Thymus (tissue), 11 donors: ENCODE measurements at regions not wholly inside any gene's neighbourhood (a gene's known extent, or its start where the extent isn't known, plus 50 kb on each side); places are given as distances from the start of the nearest gene placed in this dataset.

Experiments
- DNase-seq, 9 donors: peaks; one replicate each; pipeline ENCODE4 v3.0.0-alpha.2; 2013; ENCODE audit warnings: low spot score in 9 of 9, low read depth in 6 of 9, missing footprints in 1 of 9
- H3K27ac ChIP-seq, 2 donors: one replicate each; pipeline ENCODE4 v1.5.1; 2013; ENCODE audit warnings: control low read depth in 1 of 2, low read depth in 1 of 2, low read length in 1 of 2, mild to moderate bottlenecking in 1 of 2, moderate library complexity in 1 of 2
- H3K27me3 ChIP-seq, 2 donors: one replicate each; pipeline ENCODE4 v1.5.1; 2013; ENCODE audit warnings: low read length in 1 of 2; ENCODE audit not compliant: control insufficient read depth in 2 of 2, insufficient read depth in 1 of 2
- H3K36me3 ChIP-seq, 2 donors: one replicate each; pipeline ENCODE4 v1.5.1; 2013; ENCODE audit warnings: low read length in 1 of 2, mild to moderate bottlenecking in 1 of 2, moderate library complexity in 1 of 2; ENCODE audit not compliant: control insufficient read depth in 2 of 2, insufficient read depth in 2 of 2
- H3K4me1 ChIP-seq, 2 donors: one replicate each; pipeline ENCODE4 v1.5.1; 2013; ENCODE audit warnings: low read length in 2 of 2; ENCODE audit not compliant: control insufficient read depth in 2 of 2, insufficient read depth in 2 of 2
- H3K4me3 ChIP-seq, 2 donors: one replicate each; pipeline ENCODE4 v1.5.1; 2013; ENCODE audit warnings: low read length in 2 of 2, control low read depth in 1 of 2, mild to moderate bottlenecking in 1 of 2
- H3K9me3 ChIP-seq, 2 donors: one replicate each; pipeline ENCODE4 v1.5.1; 2013; ENCODE audit warnings: low read length in 1 of 2, mild to moderate bottlenecking in 1 of 2; ENCODE audit not compliant: control insufficient read depth in 2 of 2, insufficient read depth in 1 of 2
- WGBS: extraction: QIAGEN DNeasy Blood & Tissue Kit; methylation state at CpG from one replicate; pipeline ENCODE4 v1.1.7; 2013; 5-methylcytosine and 5-hydroxymethylcytosine counted together
- donor health status: healthy.

- H3K9me3 ChIP-seq = no peaks in the 10 kb centered on the region
- H3K36me3 ChIP-seq = no peaks in the 10 kb centered on the region
- no peak for DNase-seq
- WGBS = 3% methylated on average over 18 of the region's 18 CpGs
- peak overlapping the region; percentile 68 to 97 for H3K4me3 ChIP-seq
- peak overlapping the region in 1 of 2 donors; percentile 97 for H3K27ac ChIP-seq
- H3K27me3 ChIP-seq = no peaks in the 10 kb centered on the region
- H3K4me1 ChIP-seq = peaks cover 10 to 13% of the 10 kb centered on the region in 2 donors
These were observed 383.8 kb downstream of the ZFHX3 start for GRCh38 chr16:72664056-72664508.

- Histone ChIP-seq H3K36me3 (no peaks in the 10 kb centered on the region), H3K27me3 (no peaks in the 10 kb centered on the region), H3K9me3 (no peaks in the 10 kb centered on the region), H3K4me1 (peaks cover 17 to 19% of the 10 kb centered on the region in 2 donors), H3K27ac (peak overlapping the region in 1 of 2 donors; percentile 87), H3K4me3 (no peak overlapping the region)
- DNase-seq = peak in 2 of 9 donors; percentile 3 to 19
- 96% methylated on average over 5 of the region's 5 CpGs for WGBS
These were observed 388.8 kb downstream of the ZFHX3 start for GRCh38 chr16:72658888-72659717.

- peak overlapping the region; percentile 20 to 87 for H3K27ac ChIP-seq
- DNase-seq = peak; percentile 49 to 90 (median 77)
- no peak overlapping the region for H3K4me3 ChIP-seq
- H3K9me3 ChIP-seq = no peaks in the 10 kb centered on the region
- H3K36me3 ChIP-seq = no peaks in the 10 kb centered on the region
- peaks cover 13 to 16% of the 10 kb centered on the region in 2 donors for H3K4me1 ChIP-seq
- no peaks in the 10 kb centered on the region for H3K27me3 ChIP-seq
These were observed 390.1 kb downstream of the ZFHX3 start for GRCh38 chr16:72657791-72658190.

- no peaks in the 10 kb centered on the region for H3K36me3 ChIP-seq
- WGBS = 98% methylated on average over 1 of the region's 1 CpG
- H3K27ac ChIP-seq = peak overlapping the region in 1 of 2 donors; percentile 87
- no peak overlapping the region for H3K4me3 ChIP-seq
- no peaks in the 10 kb centered on the region for H3K9me3 ChIP-seq
- peaks cover 13 to 16% of the 10 kb centered on the region in 2 donors for H3K4me1 ChIP-seq
- no peak for DNase-seq
- no peaks in the 10 kb centered on the region for H3K27me3 ChIP-seq
These were observed 390.8 kb downstream of the ZFHX3 start for GRCh38 chr16:72657164-72657563.

- Histone ChIP-seq H3K4me3 (no peak overlapping the region), H3K27me3 (no peaks in the 10 kb centered on the region), H3K27ac (no peak overlapping the region), H3K4me1 (peaks cover 13 to 15% of the 10 kb centered on the region in 2 donors), H3K9me3 (no peaks in the 10 kb centered on the region), H3K36me3 (no peaks in the 10 kb centered on the region)
- no peak for DNase-seq
These were observed 393.4 kb downstream of the ZFHX3 start for GRCh38 chr16:72654535-72654934.

GRCh38 chr16:72649254-72649944 is 398.5 kb downstream of the ZFHX3 start:
- Histone ChIP-seq H3K27ac (no peak overlapping the region), H3K27me3 (no peaks in the 10 kb centered on the region), H3K36me3 (no peaks in the 10 kb centered on the region), H3K4me1 (no peaks in the 10 kb centered on the region), H3K9me3 (no peaks in the 10 kb centered on the region), H3K4me3 (no peak overlapping the region)
- no peak for DNase-seq
- WGBS = over 99% methylated on average over 3 of the region's 3 CpGs

GRCh38 chr16:72646615-72647014 is 401.3 kb downstream of the ZFHX3 start:
- H3K4me3 ChIP-seq = no peak overlapping the region
- H3K27me3 ChIP-seq = no peaks in the 10 kb centered on the region
- peaks cover 0 to 3% of the 10 kb centered on the region in 2 donors for H3K9me3 ChIP-seq
- H3K36me3 ChIP-seq = no peaks in the 10 kb centered on the region
- no peak for DNase-seq
- no peak overlapping the region for H3K27ac ChIP-seq
- no peaks in the 10 kb centered on the region for H3K4me1 ChIP-seq
- 68% methylated on average over 3 of the region's 3 CpGs for WGBS

GRCh38 chr16:72645538-72645937 is 402.4 kb downstream of the ZFHX3 start:
- Histone ChIP-seq H3K27me3 (no peaks in the 10 kb centered on the region), H3K4me1 (no peaks in the 10 kb centered on the region), H3K27ac (no peak overlapping the region), H3K36me3 (no peaks in the 10 kb centered on the region), H3K4me3 (no peak overlapping the region), H3K9me3 (peaks cover 0 to 3% of the 10 kb centered on the region in 2 donors)
- no peak for DNase-seq
- 84% methylated on average over 3 of the region's 3 CpGs for WGBS

GRCh38 chr16:72644911-72645310 is 403.0 kb downstream of the ZFHX3 start:
- DNase-seq = no peak

More at GRCh38 chr16:72644911-72645310, 403.0 kb downstream of the ZFHX3 start:
- Histone ChIP-seq H3K27me3 (no peaks in the 10 kb centered on the region), H3K36me3 (no peaks in the 10 kb centered on the region), H3K9me3 (peaks cover 0 to 3% of the 10 kb centered on the region in 2 donors), H3K4me1 (no peaks in the 10 kb centered on the region), H3K27ac (no peak overlapping the region), H3K4me3 (no peak overlapping the region)
